ENCODE measurements at regions not wholly inside any gene's neighbourhood (a gene's known extent, or its start where the extent isn't known, plus 50 kb on each side); places are given as distances from the start of the nearest gene placed in this dataset.

GRCh38 chr2:18719978-18720775 lies 130.8 kb upstream of the NT5C1B start:
- DNase-seq = no peak

GRCh38 chr2:18708203-18708715 lies 118.9 kb upstream of the NT5C1B start:
- DNase-seq = no peak

GRCh38 chr2:18706001-18706400 lies 116.6 kb upstream of the NT5C1B start:
- no peak for DNase-seq

- no peak for DNase-seq
Observed at GRCh38 chr2:18704276-18704675, 114.9 kb upstream of the NT5C1B start.

GRCh38 chr2:18703555-18703954 lies 114.2 kb upstream of the NT5C1B start:
- DNase-seq = no peak

GRCh38 chr2:18701981-18702380 lies 112.6 kb upstream of the NT5C1B start:
- DNase-seq = no peak

- DNase-seq = no peak
Observed at GRCh38 chr2:18701546-18701945, 112.2 kb upstream of the NT5C1B start.

- DNase-seq = no peak
Observed at GRCh38 chr2:18690342-18690741, 101.0 kb upstream of the NT5C1B start.

GRCh38 chr2:18684206-18685038 lies 95.1 kb upstream of the NT5C1B start:
- DNase-seq = no peak

GRCh38 chr2:18682681-18683080 lies 93.3 kb upstream of the NT5C1B start:
- DNase-seq = no peak

- no peak for DNase-seq
Observed at GRCh38 chr2:18677280-18677679, 87.9 kb upstream of the NT5C1B start.

GRCh38 chr2:18674309-18674708 lies 84.9 kb upstream of the NT5C1B start:
- DNase-seq = no peak

- DNase-seq = no peak
Observed at GRCh38 chr2:18671363-18671762, 82.0 kb upstream of the NT5C1B start.

GRCh38 chr2:18668221-18668620 lies 78.9 kb upstream of the NT5C1B start:
- DNase-seq = no peak

GRCh38 chr2:18664421-18664820 lies 75.1 kb upstream of the NT5C1B start:
- no peak for DNase-seq

GRCh38 chr2:18663861-18664260 lies 74.5 kb upstream of the NT5C1B start:
- no peak for DNase-seq

- no peak for DNase-seq
Observed at GRCh38 chr2:18662689-18663088, 73.3 kb upstream of the NT5C1B start.

GRCh38 chr2:18659915-18660314 lies 70.5 kb upstream of the NT5C1B start:
- DNase-seq = no peak

- DNase-seq = no peak
Observed at GRCh38 chr2:18656048-18656447, 66.7 kb upstream of the NT5C1B start.

- no peak for DNase-seq
Observed at GRCh38 chr2:18651842-18652774, 62.7 kb upstream of the NT5C1B start.

- DNase-seq = no peak
Observed at GRCh38 chr2:18650221-18650620, 60.9 kb upstream of the NT5C1B start.

- DNase-seq = no peak
Observed at GRCh38 chr2:18649502-18650135, 60.2 kb upstream of the NT5C1B start.

Data from C1 segment of cervical spinal cord (tissue), 14 donors.